HEK293 (cell line): ENCODE measurements at regions not wholly inside any gene's neighbourhood (a gene's known extent, or its start where the extent isn't known, plus 50 kb on each side); places are given as distances from the start of the nearest gene placed in this dataset.

Source experiments
- CTCF ChIA-PET: fragments of 350-600 bp; formaldehyde crosslinking; extraction: SDS; loops from one replicate; lab custom pipeline; 2021; ENCODE audit warnings: antibody characterized with exemption; lab: Yijun Ruan, JAX
- POLR2A ChIA-PET: fragments of 300-600 bp; formaldehyde crosslinking; extraction: SDS; loops from one replicate; lab custom pipeline; 2020; ENCODE audit warnings: antibody characterized with exemption, inconsistent platforms; lab: Yijun Ruan, JAX
- H3K27ac ChIP-seq: fragments of 200-500 bp; sonication (Bioruptor generic); 2 replicates; pipeline ENCODE4 v1.5.1; 2014; ENCODE audit warnings: low read depth, low read length, control low read depth, inconsistent platforms; ENCODE audit errors: extremely low read depth
- H3K36me3 ChIP-seq, 2 experiments: fragments of 200-500 bp in 1 of 2; sonication (Bioruptor generic) in 1 of 2; 1 replicate in 1 of 2; 2 replicates in 1 of 2; pipeline ENCODE4 v1.5.1; 2014 to 2017; ENCODE audit warnings: inconsistent platforms in 2 of 2, low read length in 2 of 2; ENCODE audit not compliant: control insufficient read depth in 2 of 2, insufficient read depth in 1 of 2
- H3K4me1 ChIP-seq: fragments of 200-500 bp; sonication (Bioruptor generic); 2 replicates; pipeline ENCODE4 v1.5.1; 2014; ENCODE audit warnings: mild to moderate bottlenecking, low read length, inconsistent platforms; ENCODE audit not compliant: control insufficient read depth, insufficient read depth
- H3K4me3 ChIP-seq: 2 replicates; pipeline ENCODE4 v1.5.1; 2011; ENCODE audit warnings: low read depth, mild to moderate bottlenecking, control low read depth, low read length, moderate library complexity
- H3K9me3 ChIP-seq: fragments of 200-500 bp; sonication (Bioruptor generic); 2 replicates; pipeline ENCODE4 v1.5.1; 2014; ENCODE audit warnings: low read depth, low read length, inconsistent platforms; ENCODE audit not compliant: control insufficient read depth, insufficient read depth
- GFI1B ChIP-seq: fragments of 450-650 bp; formaldehyde crosslinking; IDR thresholded peaks from 2 replicates; pipeline ENCODE4 v1.5.1; 2016; ENCODE audit warnings: missing biosample characterization, missing genetic modification characterization
- GLI4 ChIP-seq: fragments of 450-650 bp; formaldehyde crosslinking; IDR thresholded peaks from 2 replicates; pipeline ENCODE4 v1.5.1; 2016; ENCODE audit warnings: missing biosample characterization, missing genetic modification characterization
- GLIS1 ChIP-seq: fragments of 450-650 bp; formaldehyde crosslinking; IDR thresholded peaks from 2 replicates; pipeline ENCODE4 v1.5.1; 2016; ENCODE audit warnings: missing biosample characterization, missing genetic modification characterization
- HOXD13 ChIP-seq: sonication (generic); formaldehyde crosslinking; IDR thresholded peaks from 2 replicates; pipeline ENCODE4 v1.8.0; 2022; ENCODE audit warnings: missing genetic modification reagents, borderline replicate concordance
- MYNN ChIP-seq: fragments of 450-650 bp; formaldehyde crosslinking; IDR thresholded peaks from 2 replicates; pipeline ENCODE4 v1.5.1; 2016; ENCODE audit warnings: missing biosample characterization, missing genetic modification characterization, borderline replicate concordance
- SCRT2 ChIP-seq: fragments of 450-650 bp; formaldehyde crosslinking; IDR thresholded peaks from 2 replicates; pipeline ENCODE4 v1.5.1; 2016; ENCODE audit warnings: missing biosample characterization, missing genetic modification characterization
- ZEB2 ChIP-seq: fragments of 450-650 bp; formaldehyde crosslinking; IDR thresholded peaks from 2 replicates; pipeline ENCODE4 v1.5.1; 2016; ENCODE audit warnings: missing biosample characterization, missing genetic modification characterization
- ZNF223 ChIP-seq: fragments of 450-650 bp; formaldehyde crosslinking; IDR thresholded peaks from 2 replicates; pipeline ENCODE4 v1.5.1; 2016; ENCODE audit warnings: missing biosample characterization, missing genetic modification characterization
- ZNF24 ChIP-seq: fragments of 450-650 bp; formaldehyde crosslinking; IDR thresholded peaks from 2 replicates; pipeline ENCODE4 v1.5.1; 2016; ENCODE audit warnings: missing biosample characterization, missing genetic modification characterization
- ZNF248 ChIP-seq: fragments of 450-650 bp; formaldehyde crosslinking; IDR thresholded peaks from 2 replicates; pipeline ENCODE4 v1.5.1; 2017; ENCODE audit warnings: missing biosample characterization, missing genetic modification characterization
- ZNF37A ChIP-seq: fragments of 450-650 bp; IDR thresholded peaks from 2 replicates; pipeline ENCODE4 v1.5.1; 2018; ENCODE audit warnings: missing biosample characterization, missing genetic modification characterization
- ZNF548 ChIP-seq: fragments of 450-650 bp; formaldehyde crosslinking; IDR thresholded peaks from 2 replicates; pipeline ENCODE4 v1.5.1; 2016; ENCODE audit warnings: missing biosample characterization, missing genetic modification characterization
- ZNF571 ChIP-seq: fragments of 450-650 bp; formaldehyde crosslinking; IDR thresholded peaks from 2 replicates; pipeline ENCODE4 v1.5.0; 2017; ENCODE audit warnings: missing biosample characterization, missing genetic modification characterization
- ZNF658 ChIP-seq: fragments of 450-650 bp; formaldehyde crosslinking; IDR thresholded peaks from 2 replicates; pipeline ENCODE4; 2016; ENCODE audit warnings: missing biosample characterization, missing genetic modification characterization
- TF ChIP-seq, protein P1 (sequence below): fragments of 450-650 bp; formaldehyde crosslinking; IDR thresholded peaks from 2 replicates; pipeline ENCODE4 v1.5.1; 2016; ENCODE audit warnings: missing biosample characterization, missing genetic modification characterization
- TF ChIP-seq, protein P2 (sequence below): fragments of 450-650 bp; formaldehyde crosslinking; conservative IDR thresholded peaks from 2 replicates; pipeline ENCODE4 v1.5.1; 2016; ENCODE audit warnings: low read depth, missing biosample characterization, missing genetic modification characterization
- TF ChIP-seq, protein P3 (sequence below): fragments of 450-650 bp; formaldehyde crosslinking; conservative IDR thresholded peaks from 2 replicates; pipeline ENCODE4 v1.5.1; 2016; ENCODE audit warnings: low read depth, missing biosample characterization, missing genetic modification characterization
- TF ChIP-seq, protein P4 (sequence below): fragments of 450-650 bp; formaldehyde crosslinking; optimal IDR thresholded peaks from 2 replicates; pipeline ENCODE3; 2016; ENCODE audit warnings: missing biosample characterization, mild to moderate bottlenecking, missing genetic modification characterization

DNA sequence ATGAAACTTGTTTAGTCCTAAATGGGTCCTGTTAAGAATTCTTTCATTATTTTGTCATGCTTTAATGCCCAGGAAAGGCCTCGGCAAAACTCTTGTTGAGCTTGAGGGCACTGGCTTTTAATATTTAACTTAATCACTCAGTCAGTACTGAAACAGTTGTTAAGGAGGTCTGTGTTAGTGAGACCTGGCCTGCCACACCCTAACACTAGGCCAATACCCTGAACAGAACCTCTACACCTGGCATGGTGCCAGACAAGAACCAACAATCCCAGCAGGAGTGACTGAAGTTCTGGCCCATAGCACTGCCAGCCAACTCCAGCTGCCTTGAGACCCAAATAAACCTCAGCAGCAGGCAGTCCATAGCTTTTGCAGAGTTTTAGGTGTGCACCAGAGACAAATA is 85.7 kb upstream of the ITM2A start:
- no peaks in the 10 kb centered on the region for H3K36me3 ChIP-seq
- H3K27ac ChIP-seq = no peak overlapping the region
- POLR2A ChIA-PET = no interaction called here
- TF ChIP-seq GLI4 (tag by site-specific recombination) (no peak), ZNF658 (tag by site-specific recombination) (no peak), ZEB2 (no peak), GLIS1 (tag by site-specific recombination) (no peak), ZNF24 (tag by site-specific recombination) (no peak), GFI1B (tag by site-specific recombination) (no peak), HOXD13 (CRISPR knock-in tag) (no peak), ZNF223 (tag by site-specific recombination) (no peak), ZNF571 (tag by site-specific recombination) (no peak), SCRT2 (tag by site-specific recombination) (no peak), ZNF548 (no peak), ZNF248 (tag by site-specific recombination) (no peak), MYNN (tag by site-specific recombination) (no peak)
- TF ChIP-seq, protein P1, sequence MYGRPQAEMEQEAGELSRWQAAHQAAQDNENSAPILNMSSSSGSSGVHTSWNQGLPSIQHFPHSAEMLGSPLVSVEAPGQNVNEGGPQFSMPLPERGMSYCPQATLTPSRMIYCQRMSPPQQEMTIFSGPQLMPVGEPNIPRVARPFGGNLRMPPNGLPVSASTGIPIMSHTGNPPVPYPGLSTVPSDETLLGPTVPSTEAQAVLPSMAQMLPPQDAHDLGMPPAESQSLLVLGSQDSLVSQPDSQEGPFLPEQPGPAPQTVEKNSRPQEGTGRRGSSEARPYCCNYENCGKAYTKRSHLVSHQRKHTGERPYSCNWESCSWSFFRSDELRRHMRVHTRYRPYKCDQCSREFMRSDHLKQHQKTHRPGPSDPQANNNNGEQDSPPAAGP (tag by site-specific recombination) = no peak
- TF ChIP-seq, protein P2, sequence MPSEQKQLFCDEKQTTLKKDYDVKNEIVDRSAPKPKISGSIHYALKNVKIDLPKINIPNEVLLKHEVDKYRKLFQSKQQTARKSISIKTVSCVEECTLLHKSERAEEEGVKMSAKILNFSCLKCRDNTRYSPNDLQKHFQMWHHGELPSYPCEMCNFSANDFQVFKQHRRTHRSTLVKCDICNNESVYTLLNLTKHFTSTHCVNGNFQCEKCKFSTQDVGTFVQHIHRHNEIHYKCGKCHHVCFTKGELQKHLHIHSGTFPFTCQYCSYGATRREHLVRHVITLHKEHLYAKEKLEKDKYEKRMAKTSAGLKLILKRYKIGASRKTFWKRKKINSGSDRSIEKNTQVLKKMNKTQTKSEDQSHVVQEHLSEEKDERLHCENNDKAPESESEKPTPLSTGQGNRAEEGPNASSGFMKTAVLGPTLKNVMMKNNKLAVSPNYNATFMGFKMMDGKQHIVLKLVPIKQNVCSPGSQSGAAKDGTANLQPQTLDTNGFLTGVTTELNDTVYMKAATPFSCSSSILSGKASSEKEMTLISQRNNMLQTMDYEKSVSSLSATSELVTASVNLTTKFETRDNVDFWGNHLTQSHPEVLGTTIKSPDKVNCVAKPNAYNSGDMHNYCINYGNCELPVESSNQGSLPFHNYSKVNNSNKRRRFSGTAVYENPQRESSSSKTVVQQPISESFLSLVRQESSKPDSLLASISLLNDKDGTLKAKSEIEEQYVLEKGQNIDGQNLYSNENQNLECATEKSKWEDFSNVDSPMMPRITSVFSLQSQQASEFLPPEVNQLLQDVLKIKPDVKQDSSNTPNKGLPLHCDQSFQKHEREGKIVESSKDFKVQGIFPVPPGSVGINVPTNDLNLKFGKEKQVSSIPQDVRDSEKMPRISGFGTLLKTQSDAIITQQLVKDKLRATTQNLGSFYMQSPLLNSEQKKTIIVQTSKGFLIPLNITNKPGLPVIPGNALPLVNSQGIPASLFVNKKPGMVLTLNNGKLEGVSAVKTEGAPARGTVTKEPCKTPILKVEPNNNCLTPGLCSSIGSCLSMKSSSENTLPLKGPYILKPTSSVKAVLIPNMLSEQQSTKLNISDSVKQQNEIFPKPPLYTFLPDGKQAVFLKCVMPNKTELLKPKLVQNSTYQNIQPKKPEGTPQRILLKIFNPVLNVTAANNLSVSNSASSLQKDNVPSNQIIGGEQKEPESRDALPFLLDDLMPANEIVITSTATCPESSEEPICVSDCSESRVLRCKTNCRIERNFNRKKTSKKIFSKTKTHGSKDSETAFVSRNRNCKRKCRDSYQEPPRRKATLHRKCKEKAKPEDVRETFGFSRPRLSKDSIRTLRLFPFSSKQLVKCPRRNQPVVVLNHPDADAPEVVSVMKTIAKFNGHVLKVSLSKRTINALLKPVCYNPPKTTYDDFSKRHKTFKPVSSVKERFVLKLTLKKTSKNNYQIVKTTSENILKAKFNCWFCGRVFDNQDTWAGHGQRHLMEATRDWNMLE (tag by site-specific recombination) = no peak
- CTCF ChIA-PET = interaction anchor here (0.6 to 1.4 kb wide), 3 partner anchors 11 to 144 kb away, joined by 3 to 4 read pairs (median 4); no protein-coding TSS in a partner anchor
- no peaks in the 10 kb centered on the region; the same call in 1 of the 2 replicates for H3K9me3 ChIP-seq
- H3K4me1 ChIP-seq = no peaks in the 10 kb centered on the region
- no peak overlapping the region for H3K4me3 ChIP-seq

DNA sequence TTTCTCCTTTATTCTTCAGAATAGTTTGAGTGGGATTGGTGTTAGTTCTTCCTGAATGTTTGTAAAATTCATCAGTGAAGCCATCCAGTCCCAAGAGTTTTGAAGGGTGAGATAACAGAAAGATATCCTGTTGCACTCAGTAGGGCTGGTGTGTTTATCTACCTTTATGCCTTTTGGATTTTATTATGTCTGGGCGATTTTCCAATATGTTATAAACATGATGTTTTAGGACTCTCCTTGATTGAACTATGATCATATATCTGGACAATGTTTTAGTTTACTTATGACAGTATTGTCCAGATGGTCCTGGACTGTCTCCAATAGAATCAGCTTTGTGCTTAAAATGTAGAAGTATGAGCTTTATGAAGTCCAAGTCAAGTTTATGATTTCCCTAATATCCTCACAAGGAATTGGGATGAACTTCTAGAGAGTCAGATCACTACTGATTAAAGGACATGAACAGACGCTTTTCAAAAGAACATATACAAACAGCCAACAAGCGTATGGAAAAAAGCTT is 77.6 kb upstream of the ITM2A start:
- ChIA-PET CTCF (no interaction called here), POLR2A (no interaction called here)
- no peak overlapping the region for H3K4me3 ChIP-seq
- TF ChIP-seq, protein P3, sequence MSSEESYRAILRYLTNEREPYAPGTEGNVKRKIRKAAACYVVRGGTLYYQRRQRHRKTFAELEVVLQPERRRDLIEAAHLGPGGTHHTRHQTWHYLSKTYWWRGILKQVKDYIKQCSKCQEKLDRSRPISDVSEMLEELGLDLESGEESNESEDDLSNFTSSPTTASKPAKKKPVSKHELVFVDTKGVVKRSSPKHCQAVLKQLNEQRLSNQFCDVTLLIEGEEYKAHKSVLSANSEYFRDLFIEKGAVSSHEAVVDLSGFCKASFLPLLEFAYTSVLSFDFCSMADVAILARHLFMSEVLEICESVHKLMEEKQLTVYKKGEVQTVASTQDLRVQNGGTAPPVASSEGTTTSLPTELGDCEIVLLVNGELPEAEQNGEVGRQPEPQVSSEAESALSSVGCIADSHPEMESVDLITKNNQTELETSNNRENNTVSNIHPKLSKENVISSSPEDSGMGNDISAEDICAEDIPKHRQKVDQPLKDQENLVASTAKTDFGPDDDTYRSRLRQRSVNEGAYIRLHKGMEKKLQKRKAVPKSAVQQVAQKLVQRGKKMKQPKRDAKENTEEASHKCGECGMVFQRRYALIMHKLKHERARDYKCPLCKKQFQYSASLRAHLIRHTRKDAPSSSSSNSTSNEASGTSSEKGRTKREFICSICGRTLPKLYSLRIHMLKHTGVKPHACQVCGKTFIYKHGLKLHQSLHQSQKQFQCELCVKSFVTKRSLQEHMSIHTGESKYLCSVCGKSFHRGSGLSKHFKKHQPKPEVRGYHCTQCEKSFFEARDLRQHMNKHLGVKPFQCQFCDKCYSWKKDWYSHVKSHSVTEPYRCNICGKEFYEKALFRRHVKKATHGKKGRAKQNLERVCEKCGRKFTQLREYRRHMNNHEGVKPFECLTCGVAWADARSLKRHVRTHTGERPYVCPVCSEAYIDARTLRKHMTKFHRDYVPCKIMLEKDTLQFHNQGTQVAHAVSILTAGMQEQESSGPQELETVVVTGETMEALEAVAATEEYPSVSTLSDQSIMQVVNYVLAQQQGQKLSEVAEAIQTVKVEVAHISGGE (tag by site-specific recombination) = no peak
- no peak for TF ChIP-seq ZNF37A (tag by site-specific recombination)
- TF ChIP-seq, protein P4, sequence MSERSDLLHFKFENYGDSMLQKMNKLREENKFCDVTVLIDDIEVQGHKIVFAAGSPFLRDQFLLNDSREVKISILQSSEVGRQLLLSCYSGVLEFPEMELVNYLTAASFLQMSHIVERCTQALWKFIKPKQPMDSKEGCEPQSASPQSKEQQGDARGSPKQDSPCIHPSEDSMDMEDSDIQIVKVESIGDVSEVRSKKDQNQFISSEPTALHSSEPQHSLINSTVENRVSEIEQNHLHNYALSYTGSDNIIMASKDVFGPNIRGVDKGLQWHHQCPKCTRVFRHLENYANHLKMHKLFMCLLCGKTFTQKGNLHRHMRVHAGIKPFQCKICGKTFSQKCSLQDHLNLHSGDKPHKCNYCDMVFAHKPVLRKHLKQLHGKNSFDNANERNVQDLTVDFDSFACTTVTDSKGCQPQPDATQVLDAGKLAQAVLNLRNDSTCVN (tag by site-specific recombination) = no peak
- TF ChIP-seq, all 188 proteins: peak for 0
- no peaks in the 10 kb centered on the region for H3K36me3 ChIP-seq
- H3K4me1 ChIP-seq = no peaks in the 10 kb centered on the region
- no peak overlapping the region for H3K27ac ChIP-seq
- H3K9me3 ChIP-seq = 0 out of 2 replicates have a peak, but pooled peaks cover 2% of the 10 kb centered on the region
